Endothelial cell of umbilical vein (primary cell): ENCODE measurements at regions not wholly inside any gene's neighbourhood (a gene's known extent, or its start where the extent isn't known, plus 50 kb on each side); places are given as distances from the start of the nearest gene placed in this dataset.

Experiments
- BruUV-seq: library from RNA; stranded (reverse); fragments of 400-500 nt; replicated peaks from 2 replicates; lab custom pipeline; 2021; lab: Mats Ljungman, UMichigan
- CTCF ChIA-PET: fragments of 300-600, 350-600 bp; sonication (Branson Sonifier 250); formaldehyde crosslinking; loops from one replicate; lab custom pipeline; 2021; ENCODE audit warnings: antibody characterized with exemption, inconsistent platforms; lab: Charles Lee
- POLR2A ChIA-PET: fragments of 300-600, 350-600 bp; sonication (Branson Sonifier 250); formaldehyde crosslinking; loops from one replicate; lab custom pipeline; 2021; ENCODE audit warnings: antibody characterized with exemption, inconsistent platforms; lab: Charles Lee
- DNase-seq: peaks from one replicate; pipeline ENCODE4 v3.0.0-alpha.2; 2011; ENCODE audit warnings: low read depth, low spot score
- FAIRE-seq: peaks from 2 replicates; lab custom pipeline; 2011; peaks lifted over from hg19 to GRCh38; lab: Jason Lieb, UNC
- H2AFZ ChIP-seq: 2 replicates; pipeline ENCODE4 v1.6.0; 2012; ENCODE audit warnings: low read depth, low read length, control low read depth, inconsistent platforms
- H3K27ac ChIP-seq: 2 replicates; pipeline ENCODE4 v1.5.1; 2011; ENCODE audit warnings: low read depth, mild to moderate bottlenecking, control low read depth, low read length, moderate library complexity; ENCODE audit not compliant: insufficient read depth
- H3K27me3 ChIP-seq, 2 experiments: 2 replicates each; pipeline versions ENCODE4 v1.6.0 to v1.6.1; 2011; ENCODE audit warnings: low read length in 2 of 2, mixed read lengths in 1 of 2; ENCODE audit not compliant: control insufficient read depth in 2 of 2, insufficient read depth in 2 of 2
- H3K36me3 ChIP-seq, 2 experiments: 2 replicates in 1 of 2; 3 replicates in 1 of 2; pipeline ENCODE4 v1.5.1; 2011; ENCODE audit warnings: low read length in 2 of 2, mild to moderate bottlenecking in 1 of 2, moderate library complexity in 1 of 2; ENCODE audit not compliant: control insufficient read depth in 2 of 2, insufficient read depth in 2 of 2; ENCODE audit errors: extremely low read depth in 1 of 2
- H3K4me1 ChIP-seq: 3 replicates; pipeline ENCODE4 v1.5.1; 2011; ENCODE audit warnings: mild to moderate bottlenecking, low read length; ENCODE audit not compliant: control insufficient read depth, insufficient read depth; ENCODE audit errors: extremely low read depth
- H3K4me2 ChIP-seq: 2 replicates; pipeline ENCODE4 v1.6.1; 2011; ENCODE audit warnings: low read length, control low read depth, mixed read lengths; ENCODE audit not compliant: insufficient read depth
- H3K4me3 ChIP-seq, 3 experiments: fragments of 200-600 bp in 1 of 3; sonication (generic), shearing (Covaris generic) in 1 of 3; replicated peaks in 1 of 3; 2 replicates each; pipeline ENCODE4 v1.5.1; 2011 to 2016; ENCODE audit warnings: control low read depth in 3 of 3, low read length in 3 of 3, mild to moderate bottlenecking in 2 of 3, inconsistent platforms in 1 of 3, low read depth in 1 of 3, moderate library complexity in 1 of 3; ENCODE audit not compliant: insufficient read depth in 1 of 3
- H3K79me2 ChIP-seq: 2 replicates; pipeline ENCODE4 v1.6.0; 2012; ENCODE audit warnings: low read length, inconsistent platforms; ENCODE audit not compliant: control insufficient read depth, insufficient read depth
- H3K9ac ChIP-seq: replicated peaks from 2 replicates; pipeline ENCODE3; 2011; ENCODE audit warnings: low read length, control low read depth; ENCODE audit not compliant: insufficient read depth; ENCODE audit errors: extremely low read depth
- H3K9me1 ChIP-seq: replicated peaks from 3 replicates; pipeline ENCODE4 v1.6.0; 2011; ENCODE audit warnings: mild to moderate bottlenecking, low read length; ENCODE audit not compliant: control insufficient read depth, insufficient read depth; ENCODE audit errors: extremely low read depth
- H3K9me3 ChIP-seq: replicated peaks from 2 replicates; pipeline ENCODE4 v1.5.1; 2012; ENCODE audit warnings: low read length, inconsistent platforms; ENCODE audit not compliant: control insufficient read depth, insufficient read depth
- H4K20me1 ChIP-seq: replicated peaks from 2 replicates; pipeline ENCODE3; 2011; ENCODE audit warnings: mild to moderate bottlenecking, low read length; ENCODE audit not compliant: control insufficient read depth, insufficient read depth; ENCODE audit errors: extremely low read depth
- CTCF ChIP-seq, 2 donors: IDR thresholded peaks; 1 replicate in 1 of 2; 2 replicates in 1 of 2; pipeline ENCODE4 v1.5.1; 2011; ENCODE audit warnings: low read length in 2 of 2, mild to moderate bottlenecking in 2 of 2, moderate library complexity in 2 of 2, control low read depth in 1 of 2, inconsistent platforms in 1 of 2, low read depth in 1 of 2; ENCODE audit not compliant: insufficient read depth in 1 of 2; ENCODE audit errors: extremely low read depth in 1 of 2
- EZH2 ChIP-seq: IDR thresholded peaks from 2 replicates; pipeline ENCODE4 v1.6.1; 2012; ENCODE audit warnings: borderline replicate concordance, low read depth, mild to moderate bottlenecking, moderate library complexity, low read length, inconsistent platforms; ENCODE audit not compliant: severe bottlenecking
- FOS ChIP-seq: IDR thresholded peaks from 2 replicates; pipeline ENCODE4 v1.6.1; 2011; ENCODE audit warnings: mild to moderate bottlenecking, low read length, moderate library complexity, borderline replicate concordance; ENCODE audit not compliant: insufficient read depth
- GATA2 ChIP-seq: IDR thresholded peaks from 2 replicates; pipeline ENCODE4 v1.7.0; 2011; ENCODE audit warnings: low read depth, mild to moderate bottlenecking, moderate library complexity, mixed read lengths, low read length; ENCODE audit not compliant: insufficient read length, insufficient read depth
- JUN ChIP-seq: IDR thresholded peaks from 2 replicates; pipeline ENCODE4 v1.6.1; 2011; ENCODE audit warnings: borderline replicate concordance, low read depth; ENCODE audit not compliant: insufficient read length, insufficient read depth
- MAX ChIP-seq: IDR thresholded peaks from 2 replicates; pipeline ENCODE4 v1.6.1; 2011; ENCODE audit not compliant: insufficient read depth, insufficient read length
- MYC ChIP-seq: IDR thresholded peaks from one replicate; pipeline ENCODE4 v1.6.1; 2011; ENCODE audit warnings: mild to moderate bottlenecking, low read depth, low read length
- POLR2A ChIP-seq: IDR thresholded peaks from 2 replicates; pipeline ENCODE4 v1.6.1; 2012; ENCODE audit warnings: low read depth, mild to moderate bottlenecking, control low read depth, low read length
- POLR2AphosphoS5 ChIP-seq: IDR thresholded peaks from 2 replicates; pipeline ENCODE4 v1.6.1; 2012; ENCODE audit warnings: low read depth, mild to moderate bottlenecking, control low read depth, low read length, moderate library complexity; ENCODE audit not compliant: insufficient read depth
- dilution Hi-C: fragments of 300-500 bp; cut with MboI; formaldehyde crosslinking; loops from one replicate; pipeline ENCODE4 v1.15.0; 2019; ENCODE audit warnings: low sequenced_read_pairs; ENCODE audit not compliant: extremely low pct_ligation_motif_present
- intact Hi-C: fragments of 100-400 bp; cut with micrococcal nuclease; formaldehyde crosslinking; loops from one replicate; pipeline ENCODE4 v1.10.0; 2022

- Histone ChIP-seq H3K9ac (no peak overlapping the region), H3K27me3 (no peaks in the 10 kb centered on the region), H4K20me1 (no peaks in the 10 kb centered on the region), H3K79me2 (no peaks in the 10 kb centered on the region), H3K36me3 (no peaks in the 10 kb centered on the region), H3K9me3 (no peaks in the 10 kb centered on the region), H3K4me1 (no peaks in the 10 kb centered on the region), H3K27ac (no peak overlapping the region), H3K4me2 (no peak overlapping the region), H3K9me1 (no peaks in the 10 kb centered on the region), H2AFZ (no peak overlapping the region), H3K4me3 (no peak overlapping the region)
- ChIA-PET CTCF (interaction anchor here (1.3 kb wide), 1 partner anchor 37 kb away, joined by 3 read pairs; no protein-coding TSS in a partner anchor), POLR2A (no interaction called here)
- no TSS peak for BruUV-seq
- no peak for TF ChIP-seq EZH2
- TF ChIP-seq CTCF (IDR thresholded peaks at IDR 0.05; ENCODE audit: extremely low read depth in 1 of 2, insufficient read depth in 1 of 2, low read depth in 1 of 2, low read length in 2 of 2): no peak
- no peak for TF ChIP-seq MAX
- no peak for TF ChIP-seq GATA2
- TF ChIP-seq FOS: no peak
- DNase-seq (no peak), FAIRE-seq (no peak)
- dilution Hi-C loops (no loop called here), intact Hi-C loops (no loop called here)
Observed at GRCh38 chr12:70031046-70031445, 206.0 kb downstream of the MYRFL start.

- TF ChIP-seq CTCF (IDR thresholded peaks at IDR 0.05; ENCODE audit: extremely low read depth in 1 of 2, insufficient read depth in 1 of 2, low read depth in 1 of 2, low read length in 2 of 2) (no peak), GATA2 (no peak), POLR2AphosphoS5 (no peak), MAX (no peak), JUN (no peak), EZH2 (no peak), FOS (no peak), POLR2A (no peak), MYC (no peak)
- FAIRE-seq: no peak
- dilution Hi-C loops: no loop called here
Observed at GRCh38 chr12:70032076-70032475, 207.0 kb downstream of the MYRFL start.

More at GRCh38 chr12:70032076-70032475, 207.0 kb downstream of the MYRFL start:
- no peaks in the 10 kb centered on the region for H3K4me1 ChIP-seq
- no TSS peak for BruUV-seq
- H3K27ac ChIP-seq: no peak overlapping the region
- no peaks in the 10 kb centered on the region for H3K9me1 ChIP-seq
- no peak overlapping the region for H3K4me3 ChIP-seq
- H3K9ac ChIP-seq: no peak overlapping the region
- intact Hi-C loops: no loop called here
- no peak overlapping the region for H2AFZ ChIP-seq
- no peaks in the 10 kb centered on the region for H4K20me1 ChIP-seq
- no peaks in the 10 kb centered on the region for H3K27me3 ChIP-seq
- no peak for DNase-seq
- H3K79me2 ChIP-seq: no peaks in the 10 kb centered on the region
- ChIA-PET POLR2A (no interaction called here), CTCF (interaction anchor here (1.2 kb wide), 1 partner anchor 32 kb away, joined by 4 read pairs; no protein-coding TSS in a partner anchor)
- H3K9me3 ChIP-seq: no peaks in the 10 kb centered on the region
- no peaks in the 10 kb centered on the region for H3K36me3 ChIP-seq
- no peak overlapping the region for H3K4me2 ChIP-seq
